OCI-LY3 (cell line): ENCODE measurements at regions not wholly inside any gene's neighbourhood (a gene's known extent, or its start where the extent isn't known, plus 50 kb on each side); places are given as distances from the start of the nearest gene placed in this dataset.

Source experiments
- CTCF ChIP-seq: fragments of 200-600, 300-600 bp; sonication (generic); IDR thresholded peaks from 2 replicates; pipeline ENCODE4 v1.5.1; 2014; ENCODE audit warnings: antibody characterized with exemption, low read length, low read depth
- EZH2phosphoT487 ChIP-seq: fragments of 200-600 bp; shearing (Covaris generic); IDR thresholded peaks from 2 replicates; pipeline ENCODE4 v1.6.1; 2018; ENCODE audit warnings: antibody characterized with exemption, mixed run types, low read depth

- TF ChIP-seq CTCF, result no peak
- no peak for TF ChIP-seq EZH2phosphoT487
These were observed 714.4 kb downstream of the METTL15 start for GRCh38 chr11:28822576-28822975.
